H9 (cell line): ENCODE measurements at regions not wholly inside any gene's neighbourhood (a gene's known extent, or its start where the extent isn't known, plus 50 kb on each side); places are given as distances from the start of the nearest gene placed in this dataset.

ENCODE experiments used
- DNase-seq: peaks from one replicate; pipeline ENCODE4 v3.0.0-alpha.2; 2017
- H2AFZ ChIP-seq: one replicate; pipeline ENCODE4 v1.6.1; 2013; ENCODE audit warnings: mild to moderate bottlenecking, low read length, control low read depth, moderate library complexity
- H2AK5ac ChIP-seq: 2 replicates; pipeline ENCODE4 v1.6.1; 2013; ENCODE audit warnings: low read length, control low read depth, mixed read lengths; ENCODE audit not compliant: insufficient read length
- H2BK120ac ChIP-seq: one replicate; pipeline ENCODE4 v1.6.1; 2013; ENCODE audit warnings: low read depth, mild to moderate bottlenecking, low read length, control low read depth, inconsistent platforms; ENCODE audit not compliant: poor library complexity, severe bottlenecking
- H2BK12ac ChIP-seq: 2 replicates; pipeline ENCODE4 v1.6.1; 2013; ENCODE audit warnings: low read length, control low read depth, mixed read lengths, low read depth; ENCODE audit not compliant: insufficient read length
- H2BK15ac ChIP-seq: 2 replicates; pipeline ENCODE4 v1.6.1; 2013; ENCODE audit warnings: low read depth, low read length, control low read depth
- H2BK20ac ChIP-seq: one replicate; pipeline ENCODE4 v1.6.1; 2013; ENCODE audit warnings: low read depth, mild to moderate bottlenecking, low read length, control low read depth, inconsistent platforms; ENCODE audit not compliant: poor library complexity, severe bottlenecking
- H2BK5ac ChIP-seq: 2 replicates; pipeline ENCODE4 v1.6.1; 2013; ENCODE audit warnings: low read length, control low read depth, mixed read lengths; ENCODE audit not compliant: insufficient read length
- H3K14ac ChIP-seq: 2 replicates; pipeline ENCODE4 v1.6.1; 2013; ENCODE audit warnings: low read length, control low read depth; ENCODE audit not compliant: insufficient read depth
- H3K18ac ChIP-seq: 2 replicates; pipeline ENCODE4 v1.6.1; 2013; ENCODE audit warnings: low read depth, mild to moderate bottlenecking, mixed read lengths, low read length, control low read depth; ENCODE audit not compliant: insufficient read length
- H3K23ac ChIP-seq: 2 replicates; pipeline ENCODE4 v1.6.1; 2013; ENCODE audit warnings: low read length, control low read depth, mixed read lengths, low read depth; ENCODE audit not compliant: insufficient read length
- H3K23me2 ChIP-seq: 2 replicates; pipeline ENCODE4 v1.6.1; 2013; ENCODE audit warnings: low read depth, mild to moderate bottlenecking, mixed read lengths, low read length, control low read depth; ENCODE audit not compliant: insufficient read length, poor library complexity, severe bottlenecking
- H3K27ac ChIP-seq: 2 replicates; pipeline ENCODE4 v1.5.1; 2013; ENCODE audit warnings: low read length, control low read depth, mixed read lengths, low read depth; ENCODE audit not compliant: insufficient read length
- H3K27me3 ChIP-seq: 2 replicates; pipeline ENCODE4 v1.6.1; 2013; ENCODE audit warnings: low read length, control low read depth, inconsistent platforms; ENCODE audit not compliant: insufficient read depth
- H3K4ac ChIP-seq: 2 replicates; pipeline ENCODE4 v1.6.1; 2013; ENCODE audit warnings: low read depth, mild to moderate bottlenecking, control low read depth, inconsistent platforms, low read length, moderate library complexity
- H3K4me1 ChIP-seq: 2 replicates; pipeline ENCODE4 v1.6.1; 2013; ENCODE audit warnings: low read length, control low read depth, inconsistent platforms; ENCODE audit not compliant: insufficient read depth
- H3K4me2 ChIP-seq: 2 replicates; pipeline ENCODE4 v1.6.1; 2013; ENCODE audit warnings: low read length, control low read depth, mixed read lengths; ENCODE audit not compliant: insufficient read length, insufficient read depth
- H3K56ac ChIP-seq: 2 replicates; pipeline ENCODE4 v1.6.1; 2013; ENCODE audit warnings: low read depth, mild to moderate bottlenecking, mixed read lengths, low read length, control low read depth; ENCODE audit not compliant: insufficient read length
- H3K79me1 ChIP-seq: 2 replicates; pipeline ENCODE4 v1.6.1; 2013; ENCODE audit warnings: low read depth, mild to moderate bottlenecking, moderate library complexity, low read length, control low read depth, inconsistent platforms; ENCODE audit not compliant: insufficient read depth, poor library complexity, severe bottlenecking
- H3K79me2 ChIP-seq: 2 replicates; pipeline ENCODE4 v1.6.1; 2013; ENCODE audit warnings: low read length, control low read depth, inconsistent platforms; ENCODE audit not compliant: insufficient read depth
- H3K9ac ChIP-seq: 2 replicates; pipeline ENCODE4 v1.6.1; 2013; ENCODE audit warnings: low read length, control low read depth, mixed read lengths; ENCODE audit not compliant: insufficient read length; ENCODE audit errors: extremely low read depth
- H3K9me3 ChIP-seq: one replicate; pipeline ENCODE4 v1.6.1; 2013; ENCODE audit warnings: low read depth, low read length, inconsistent platforms; ENCODE audit not compliant: control insufficient read depth
- H3T11ph ChIP-seq: one replicate; pipeline ENCODE4 v1.6.1; 2013; ENCODE audit warnings: mild to moderate bottlenecking, low read length, control low read depth, inconsistent platforms
- H4K20me1 ChIP-seq: one replicate; pipeline ENCODE4 v1.6.1; 2013; ENCODE audit not compliant: control insufficient read depth, insufficient read length, insufficient read depth
- H4K5ac ChIP-seq: 2 replicates; pipeline ENCODE4 v1.6.1; 2013; ENCODE audit warnings: low read depth, mild to moderate bottlenecking, mixed read lengths, low read length, control low read depth; ENCODE audit not compliant: insufficient read length
- H4K8ac ChIP-seq: replicated peaks from 2 replicates; pipeline ENCODE4 v1.6.1; 2013; ENCODE audit warnings: low read length, control low read depth, mixed read lengths, low read depth; ENCODE audit not compliant: insufficient read length
- H4K91ac ChIP-seq: 2 replicates; pipeline ENCODE4 v1.6.1; 2013; ENCODE audit warnings: low read depth, mild to moderate bottlenecking, moderate library complexity, mixed read lengths, low read length, control low read depth; ENCODE audit not compliant: insufficient read length
- H3K27ac Mint-ChIP-seq, 3 experiments: 2 replicates in 2 of 3; 3 replicates in 1 of 3; pipeline ENCODE4 v1.8.0; 2020 to 2021; ENCODE audit warnings: mixed read lengths in 3 of 3, mild to moderate bottlenecking in 1 of 3, moderate library complexity in 1 of 3
- H3K27me3 Mint-ChIP-seq: 2 replicates; pipeline ENCODE4 v1.8.0; 2021; ENCODE audit warnings: low read depth, mild to moderate bottlenecking, moderate library complexity, mixed read lengths
- H3K36me3 Mint-ChIP-seq, 3 experiments: 2 replicates in 2 of 3; 3 replicates in 1 of 3; pipeline ENCODE4 v1.8.0; 2020 to 2021; ENCODE audit warnings: low read depth in 3 of 3, mixed read lengths in 3 of 3; ENCODE audit not compliant: insufficient read depth in 1 of 3
- H3K4me1 Mint-ChIP-seq, 2 experiments: 2 replicates each; pipeline ENCODE4 v1.8.0; 2020; ENCODE audit warnings: mixed read lengths in 2 of 2
- H3K4me3 Mint-ChIP-seq, 2 experiments: 2 replicates in 1 of 2; 3 replicates in 1 of 2; pipeline ENCODE4 v1.8.0; 2020 to 2021; ENCODE audit warnings: mild to moderate bottlenecking in 2 of 2, mixed read lengths in 2 of 2, moderate library complexity in 1 of 2
- H3K9me3 Mint-ChIP-seq, 2 experiments: 2 replicates in 1 of 2; 3 replicates in 1 of 2; pipeline ENCODE4 v1.8.0; 2020; ENCODE audit warnings: mild to moderate bottlenecking in 2 of 2, mixed read lengths in 2 of 2, moderate library complexity in 1 of 2
- WGBS: extraction: QIAGEN DNeasy Blood & Tissue Kit; methylation state at CpG from one replicate; pipeline ENCODE4 v1.1.7; 2013; ENCODE audit warnings: missing lambda C conversion rate, low lambda C conversion rate, mixed read lengths; ENCODE audit not compliant: insufficient read length; ENCODE audit errors: extremely low coverage; 5-methylcytosine and 5-hydroxymethylcytosine counted together
- TF ChIP-seq, protein P1 (sequence below): fragments of 200-600 bp; sonication (generic); conservative IDR thresholded peaks from 3 replicates; pipeline ENCODE4 v1.8.0; 2021; ENCODE audit warnings: antibody characterized with exemption, mild to moderate bottlenecking

DNA sequence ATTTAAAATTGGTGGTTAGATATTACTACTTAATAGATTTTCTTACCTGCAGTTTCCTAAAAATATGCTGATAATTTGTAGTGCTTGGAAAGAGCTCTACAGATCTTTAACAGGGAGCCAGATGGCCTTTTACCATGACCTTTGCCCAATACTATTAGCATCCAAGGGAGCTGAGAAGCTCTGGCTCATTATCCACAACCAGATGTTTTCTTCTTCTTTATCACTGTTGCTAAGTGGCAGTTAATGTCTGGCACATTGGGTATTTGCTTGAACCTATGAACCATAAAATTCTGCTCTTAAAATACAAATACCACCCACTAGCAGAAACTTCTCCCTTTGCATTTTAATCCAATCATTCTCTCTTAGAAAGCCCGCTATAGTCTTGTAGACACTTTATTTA is 1480.3 kb downstream of the C4orf33 start:
- Histone ChIP-seq H3K9ac (no peak overlapping the region), H2BK12ac (no peak overlapping the region), H2AK5ac (no peak overlapping the region), H4K5ac (no peak overlapping the region), H2AFZ (no peak overlapping the region), H3K27me3 (no peaks in the 10 kb centered on the region), H3K18ac (no peak overlapping the region), H3K4ac (no peak overlapping the region), H2BK15ac (no peak overlapping the region), H3K79me2 (no peaks in the 10 kb centered on the region), H3K23me2 (no peaks in the 10 kb centered on the region), H2BK20ac (no peak overlapping the region), H3K4me2 (no peak overlapping the region), H3K79me1 (no peaks in the 10 kb centered on the region), H2BK5ac (no peak overlapping the region), H3K14ac (no peak overlapping the region), H3K23ac (no peak overlapping the region), H3K9me3 (no peaks in the 10 kb centered on the region), H3K4me1 (no peaks in the 10 kb centered on the region), H3K56ac (no peak overlapping the region), H3K27ac (no peak overlapping the region), H4K20me1 (no peaks in the 10 kb centered on the region), H4K8ac (no peak overlapping the region), H4K91ac (no peak overlapping the region), H3T11ph (no peak overlapping the region), H2BK120ac (no peak overlapping the region)
- TF ChIP-seq, protein P1, sequence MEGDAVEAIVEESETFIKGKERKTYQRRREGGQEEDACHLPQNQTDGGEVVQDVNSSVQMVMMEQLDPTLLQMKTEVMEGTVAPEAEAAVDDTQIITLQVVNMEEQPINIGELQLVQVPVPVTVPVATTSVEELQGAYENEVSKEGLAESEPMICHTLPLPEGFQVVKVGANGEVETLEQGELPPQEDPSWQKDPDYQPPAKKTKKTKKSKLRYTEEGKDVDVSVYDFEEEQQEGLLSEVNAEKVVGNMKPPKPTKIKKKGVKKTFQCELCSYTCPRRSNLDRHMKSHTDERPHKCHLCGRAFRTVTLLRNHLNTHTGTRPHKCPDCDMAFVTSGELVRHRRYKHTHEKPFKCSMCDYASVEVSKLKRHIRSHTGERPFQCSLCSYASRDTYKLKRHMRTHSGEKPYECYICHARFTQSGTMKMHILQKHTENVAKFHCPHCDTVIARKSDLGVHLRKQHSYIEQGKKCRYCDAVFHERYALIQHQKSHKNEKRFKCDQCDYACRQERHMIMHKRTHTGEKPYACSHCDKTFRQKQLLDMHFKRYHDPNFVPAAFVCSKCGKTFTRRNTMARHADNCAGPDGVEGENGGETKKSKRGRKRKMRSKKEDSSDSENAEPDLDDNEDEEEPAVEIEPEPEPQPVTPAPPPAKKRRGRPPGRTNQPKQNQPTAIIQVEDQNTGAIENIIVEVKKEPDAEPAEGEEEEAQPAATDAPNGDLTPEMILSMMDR = no peak
- no CpG with 5 or more reads among the region's 1 CpG for WGBS
- Mint-ChIP-seq H3K27me3 (no peaks in the 10 kb centered on the region), H3K4me1 (peaks cover 44 to 51% of the 10 kb centered on the region in 2 experiments), H3K36me3 (peaks cover 8 to 26% (median 15%) of the 10 kb centered on the region in 3 experiments), H3K9me3 (peaks cover 4 to 10% of the 10 kb centered on the region in 2 experiments; a peak in 4 of 5 replicates), H3K27ac (no peak overlapping the region), H3K4me3 (no peak overlapping the region)
- no peak for DNase-seq
